Neural progenitor cell (in vitro differentiated cells): ENCODE measurements at regions not wholly inside any gene's neighbourhood (a gene's known extent, or its start where the extent isn't known, plus 50 kb on each side); places are given as distances from the start of the nearest gene placed in this dataset.
"Not testable (repeated sequence)": the region's sequence is repeated elsewhere in the genome, so short reads cannot be mapped to it uniquely, and the experiment has no call there.

ENCODE experiments used
- DNase-seq: peaks from one replicate; pipeline ENCODE4 v3.0.0-alpha.2; 2016; ENCODE audit warnings: low spot score
- H2AFZ ChIP-seq: fragments of 200-600 bp; sonication (generic); replicated peaks from 2 replicates; pipeline ENCODE4 v1.6.1; 2016; ENCODE audit warnings: antibody characterized with exemption
- H3F3A ChIP-seq: fragments of 200-600 bp; sonication (generic); 2 replicates; pipeline ENCODE4 v1.6.1; 2016; ENCODE audit warnings: antibody characterized with exemption, low read depth
- H3K27ac ChIP-seq: fragments of 200-600 bp; sonication (generic); 2 replicates; pipeline ENCODE4 v1.5.1; 2016; ENCODE audit warnings: mild to moderate bottlenecking
- H3K27me3 ChIP-seq: fragments of 200-600 bp; sonication (generic); 2 replicates; pipeline ENCODE4 v1.6.1; 2016; ENCODE audit warnings: mild to moderate bottlenecking, moderate library complexity
- H3K36me3 ChIP-seq: fragments of 200-600 bp; sonication (generic); 2 replicates; pipeline ENCODE4 v1.5.1; 2016
- H3K4me1 ChIP-seq: fragments of 200-600 bp; sonication (generic); 2 replicates; pipeline ENCODE4 v1.6.1; 2016; ENCODE audit warnings: mixed run types
- H3K4me2 ChIP-seq: fragments of 200-600 bp; sonication (generic); 2 replicates; pipeline ENCODE4 v1.6.1; 2016
- H3K4me3 ChIP-seq: fragments of 200-600 bp; sonication (generic); 2 replicates; pipeline ENCODE4 v1.5.1; 2016
- H3K79me2 ChIP-seq: fragments of 200-600 bp; sonication (generic); 2 replicates; pipeline ENCODE4 v1.6.1; 2016; ENCODE audit warnings: low read depth
- H3K9ac ChIP-seq: fragments of 200-600 bp; sonication (generic); 2 replicates; pipeline ENCODE4 v1.6.1; 2016
- H3K9me3 ChIP-seq: fragments of 200-600 bp; sonication (generic); 2 replicates; pipeline ENCODE4 v1.5.1; 2016; ENCODE audit warnings: low read depth
- H4K20me1 ChIP-seq: fragments of 200-600 bp; sonication (generic); 2 replicates; pipeline ENCODE4 v1.6.1; 2016; ENCODE audit warnings: low read depth
- H3K27ac Mint-ChIP-seq: 3 replicates; pipeline ENCODE4 v1.8.0; 2021; ENCODE audit warnings: mixed read lengths
- H3K27me3 Mint-ChIP-seq: 2 replicates; pipeline ENCODE4 v1.8.0; 2022; ENCODE audit warnings: low read depth, mild to moderate bottlenecking, inconsistent platforms, moderate library complexity, mixed read lengths; ENCODE audit not compliant: insufficient read depth
- H3K36me3 Mint-ChIP-seq: 3 replicates; pipeline ENCODE4 v1.8.0; 2021; ENCODE audit warnings: mixed read lengths
- H3K4me1 Mint-ChIP-seq: 3 replicates; pipeline ENCODE4 v1.8.0; 2021; ENCODE audit warnings: mixed read lengths
- H3K4me3 Mint-ChIP-seq: 3 replicates; pipeline ENCODE4 v1.8.0; 2021; ENCODE audit warnings: mild to moderate bottlenecking, moderate library complexity, mixed read lengths
- H3K9me3 Mint-ChIP-seq: 3 replicates; pipeline ENCODE4 v1.8.0; 2020; ENCODE audit warnings: mixed read lengths
- CTCF ChIP-seq: fragments of 200-600 bp; sonication (generic); IDR thresholded peaks from 2 replicates; pipeline ENCODE4 v1.5.1; 2017; ENCODE audit warnings: antibody characterized with exemption, mild to moderate bottlenecking
- EZH2 ChIP-seq: fragments of 200-600 bp; sonication (generic); IDR thresholded peaks from 2 replicates; pipeline ENCODE4 v1.6.1; 2017; ENCODE audit warnings: antibody characterized with exemption, mild to moderate bottlenecking, moderate library complexity
- EZH2phosphoT487 ChIP-seq: fragments of 200-600 bp; sonication (generic); IDR thresholded peaks from 2 replicates; pipeline ENCODE4 v1.6.1; 2017; ENCODE audit warnings: antibody characterized with exemption

- Histone ChIP-seq H3K79me2 (no peaks in the 10 kb centered on the region), H3F3A (no peaks in the 10 kb centered on the region), H3K4me2 (no peak overlapping the region), H3K36me3 (no peaks in the 10 kb centered on the region), H4K20me1 (no peaks in the 10 kb centered on the region), H3K4me3 (no peak overlapping the region), H3K4me1 (no peaks in the 10 kb centered on the region), H3K9me3 (no peaks in the 10 kb centered on the region), H3K27ac (no peak overlapping the region), H3K9ac (no peak overlapping the region), H2AFZ (no peak overlapping the region), H3K27me3 (no peaks in the 10 kb centered on the region)
- TF ChIP-seq EZH2phosphoT487 (no peak), EZH2 (no peak), CTCF (no peak)
- no peak for DNase-seq
- peaks cover 9% of the 10 kb centered on the region for H3K4me1 Mint-ChIP-seq
- H3K4me3 Mint-ChIP-seq, result no peak overlapping the region
- H3K27me3 Mint-ChIP-seq, result peaks cover 5% of the 10 kb centered on the region
- H3K27ac Mint-ChIP-seq, result no peak overlapping the region
- H3K36me3 Mint-ChIP-seq, result no peaks in the 10 kb centered on the region
- H3K9me3 Mint-ChIP-seq, result peaks cover 7% of the 10 kb centered on the region
Observed at GRCh38 chr2:55801436-55801835, 107.8 kb upstream of the PNPT1 start.

DNA sequence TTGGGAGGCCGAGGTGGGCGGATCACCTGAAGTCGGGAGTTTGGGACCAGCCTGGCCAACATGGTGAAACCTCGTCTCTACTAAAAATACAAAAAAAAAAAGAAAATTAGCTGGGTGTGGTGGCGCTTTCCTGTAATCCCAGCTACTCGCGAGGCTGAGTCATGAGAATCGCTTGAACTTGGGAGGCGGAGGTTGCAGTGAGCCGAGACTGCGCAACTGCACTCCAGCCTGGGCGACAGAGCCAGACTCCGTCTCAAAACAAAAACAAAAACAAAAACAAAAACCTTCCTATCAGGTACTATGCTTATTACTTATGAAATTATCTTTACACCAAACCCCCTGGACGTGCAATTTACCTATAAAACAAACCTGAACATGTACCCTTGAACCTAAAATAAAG lies 106.0 kb upstream of the PNPT1 start:
- H3K9me3 Mint-ChIP-seq, result peaks cover 13% of the 10 kb centered on the region
- H3K4me1 ChIP-seq, H2AFZ ChIP-seq, H3K9ac ChIP-seq, H3K27me3 Mint-ChIP-seq, H3K79me2 ChIP-seq, H4K20me1 ChIP-seq, H3K27me3 ChIP-seq, H3K27ac Mint-ChIP-seq, H3K27ac ChIP-seq, H3K36me3 Mint-ChIP-seq, H3K4me1 Mint-ChIP-seq, H3K9me3 ChIP-seq, DNase-seq, H3F3A ChIP-seq, H3K36me3 ChIP-seq, H3K4me2 ChIP-seq, H3K4me3 ChIP-seq, H3K4me3 Mint-ChIP-seq: not testable (repeated sequence)

- no peaks in the 10 kb centered on the region for H3K36me3 ChIP-seq
- Mint-ChIP-seq H3K4me1 (no peaks in the 10 kb centered on the region), H3K27ac (no peak overlapping the region)
Observed at GRCh38 chr2:55796121-55796520, 102.5 kb upstream of the PNPT1 start.

GRCh38 chr2:55793602-55794001 lies 100.0 kb upstream of the PNPT1 start:
- H3F3A ChIP-seq, H2AFZ ChIP-seq, H3K36me3 Mint-ChIP-seq, H3K27me3 ChIP-seq, H3K36me3 ChIP-seq, H3K9ac ChIP-seq, H3K4me3 ChIP-seq, H3K27ac ChIP-seq, H3K4me1 Mint-ChIP-seq, H3K4me1 ChIP-seq, H3K4me2 ChIP-seq, H4K20me1 ChIP-seq, H3K4me3 Mint-ChIP-seq, DNase-seq, H3K27ac Mint-ChIP-seq, H3K27me3 Mint-ChIP-seq, H3K79me2 ChIP-seq, H3K9me3 ChIP-seq: not testable (repeated sequence)
- peaks cover 23% of the 10 kb centered on the region for H3K9me3 Mint-ChIP-seq

More at GRCh38 chr2:55796121-55796520, 102.5 kb upstream of the PNPT1 start:
- Mint-ChIP-seq H3K4me3 (no peak overlapping the region), H3K36me3 (no peaks in the 10 kb centered on the region), H3K27me3 (peaks cover 2% of the 10 kb centered on the region), H3K9me3 (peaks cover 22% of the 10 kb centered on the region)
- no peak for DNase-seq
- Histone ChIP-seq H3F3A (no peaks in the 10 kb centered on the region), H4K20me1 (no peaks in the 10 kb centered on the region), H3K79me2 (no peaks in the 10 kb centered on the region), H3K4me3 (no peak overlapping the region), H3K27ac (no peak overlapping the region), H3K9ac (no peak overlapping the region), H3K9me3 (peaks cover 5% of the 10 kb centered on the region), H3K4me1 (no peaks in the 10 kb centered on the region), H2AFZ (no peak overlapping the region), H3K27me3 (no peaks in the 10 kb centered on the region), H3K4me2 (no peak overlapping the region)
- no peak for TF ChIP-seq EZH2
- TF ChIP-seq EZH2phosphoT487, result no peak
- TF ChIP-seq CTCF, result no peak
